Neutrophil (primary cell): ENCODE measurements at regions not wholly inside any gene's neighbourhood (a gene's known extent, or its start where the extent isn't known, plus 50 kb on each side); places are given as distances from the start of the nearest gene placed in this dataset.

Experiments used
- H3K27ac ChIP-seq: fragments of 200-600 bp; sonication (generic); 2 replicates; pipeline ENCODE4 v1.5.1; 2016; ENCODE audit warnings: mild to moderate bottlenecking, moderate library complexity
- H3K27me3 ChIP-seq: fragments of 200-600 bp; sonication (generic); 2 replicates; pipeline ENCODE4 v1.6.0; 2016; ENCODE audit warnings: mild to moderate bottlenecking
- H3K36me3 ChIP-seq: fragments of 200-600 bp; sonication (generic); 2 replicates; pipeline ENCODE4 v1.5.1; 2017
- H3K4me1 ChIP-seq, 2 experiments: fragments of 200-600 bp in 1 of 2; sonication (generic) in 1 of 2; 1 replicate in 1 of 2; 2 replicates in 1 of 2; pipeline versions ENCODE4 v1.5.1 to v1.6.1; 2013 to 2016; ENCODE audit warnings: low read depth in 1 of 2, low read length in 1 of 2, mild to moderate bottlenecking in 1 of 2, moderate library complexity in 1 of 2; ENCODE audit not compliant: control insufficient read depth in 1 of 2, insufficient read depth in 1 of 2
- H3K4me3 ChIP-seq, 2 experiments: fragments of 200-600 bp in 1 of 2; sonication (generic) in 1 of 2; 1 replicate in 1 of 2; 2 replicates in 1 of 2; pipeline ENCODE4 v1.5.1; 2013 to 2016; ENCODE audit warnings: low read depth in 1 of 2, low read length in 1 of 2, mild to moderate bottlenecking in 1 of 2, moderate library complexity in 1 of 2
- H3K9me3 ChIP-seq: fragments of 200-600 bp; sonication (generic); 2 replicates; pipeline ENCODE4 v1.5.1; 2016
- TF ChIP-seq, protein P1 (sequence below): fragments of 200-600 bp; sonication (generic); IDR thresholded peaks from 2 replicates; pipeline ENCODE4 v1.5.1; 2016; ENCODE audit warnings: antibody characterized with exemption

DNA sequence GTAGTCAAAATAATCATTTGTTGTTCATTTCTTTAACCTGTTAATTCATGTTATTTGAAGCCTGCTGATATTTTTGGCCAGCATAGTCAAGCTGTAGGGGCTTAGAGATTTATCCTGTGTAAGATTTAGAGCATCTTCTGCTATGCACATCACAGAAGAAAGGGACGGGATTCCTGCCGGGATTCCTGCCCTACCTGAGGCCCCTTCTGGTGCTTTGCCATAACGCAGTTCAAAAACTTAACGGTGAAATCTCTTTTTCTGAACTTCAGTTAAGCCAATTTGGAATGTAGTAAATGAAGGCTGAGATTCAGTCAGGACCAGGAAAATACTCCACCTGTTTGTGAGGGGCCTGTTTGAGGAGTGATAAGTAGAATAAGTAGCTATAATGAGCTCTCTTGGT, 50.7 kb upstream of the TMEM260 start:
- Histone ChIP-seq H3K4me1 (no peaks in the 10 kb centered on the region), H3K9me3 (no peaks in the 10 kb centered on the region), H3K36me3 (no peaks in the 10 kb centered on the region), H3K27ac (no peak overlapping the region), H3K4me3 (no peak overlapping the region), H3K27me3 (peaks cover 20% of the 10 kb centered on the region)
- TF ChIP-seq, protein P1, sequence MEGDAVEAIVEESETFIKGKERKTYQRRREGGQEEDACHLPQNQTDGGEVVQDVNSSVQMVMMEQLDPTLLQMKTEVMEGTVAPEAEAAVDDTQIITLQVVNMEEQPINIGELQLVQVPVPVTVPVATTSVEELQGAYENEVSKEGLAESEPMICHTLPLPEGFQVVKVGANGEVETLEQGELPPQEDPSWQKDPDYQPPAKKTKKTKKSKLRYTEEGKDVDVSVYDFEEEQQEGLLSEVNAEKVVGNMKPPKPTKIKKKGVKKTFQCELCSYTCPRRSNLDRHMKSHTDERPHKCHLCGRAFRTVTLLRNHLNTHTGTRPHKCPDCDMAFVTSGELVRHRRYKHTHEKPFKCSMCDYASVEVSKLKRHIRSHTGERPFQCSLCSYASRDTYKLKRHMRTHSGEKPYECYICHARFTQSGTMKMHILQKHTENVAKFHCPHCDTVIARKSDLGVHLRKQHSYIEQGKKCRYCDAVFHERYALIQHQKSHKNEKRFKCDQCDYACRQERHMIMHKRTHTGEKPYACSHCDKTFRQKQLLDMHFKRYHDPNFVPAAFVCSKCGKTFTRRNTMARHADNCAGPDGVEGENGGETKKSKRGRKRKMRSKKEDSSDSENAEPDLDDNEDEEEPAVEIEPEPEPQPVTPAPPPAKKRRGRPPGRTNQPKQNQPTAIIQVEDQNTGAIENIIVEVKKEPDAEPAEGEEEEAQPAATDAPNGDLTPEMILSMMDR = no peak
